ENCODE measurements at regions not wholly inside any gene's neighbourhood (a gene's known extent, or its start where the extent isn't known, plus 50 kb on each side); places are given as distances from the start of the nearest gene placed in this dataset.

- H3K9me3 ChIP-seq, result peaks cover 0 to 26% (median 16%) of the 10 kb centered on the region in 11 donors
- H3K27me3 ChIP-seq, result peaks cover 0 to 38% (median 4%) of the 10 kb centered on the region in 7 donors
- ATAC-seq, result no peak
- H3K4me3 ChIP-seq, result no peak overlapping the region
- intact Hi-C loops (cut with DNase I), result no loop called here
- H3K27ac ChIP-seq, result no peak overlapping the region
- no peak for TF ChIP-seq CTCF (IDR thresholded peaks at IDR 0.05)
- no peaks in the 10 kb centered on the region for H3K4me1 ChIP-seq
- 81 to 90% methylated on average over 8 of the region's 8 CpGs for WGBS, 2 donors
- no peaks in the 10 kb centered on the region for H3K36me3 ChIP-seq
- DNase-seq, result no peak
Measured at GRCh38 chr11:134764367-134764766, 352.3 kb upstream of the B3GAT1 start.

- Histone ChIP-seq H3K9me3 (peaks cover 0 to 13% (median 2%) of the 10 kb centered on the region in 11 donors), H3K36me3 (no peaks in the 10 kb centered on the region), H3K27ac (no peak overlapping the region), H3K27me3 (peaks cover 0 to 49% (median 5%) of the 10 kb centered on the region in 7 donors), H3K4me1 (no peaks in the 10 kb centered on the region), H3K4me3 (peak overlapping the region in 4 of 10 donors; percentile 19 to 43 (median 32))
- no peak for TF ChIP-seq CTCF (IDR thresholded peaks at IDR 0.05)
- ATAC-seq (peak in 1 of 8 donors; percentile 10), DNase-seq (no peak)
- WGBS, 2 donors, result 93 to 97% methylated on average over 16 of the region's 16 CpGs
- intact Hi-C loops (cut with DNase I), result no loop called here
Measured at GRCh38 chr11:134763030-134763388, 351.0 kb upstream of the B3GAT1 start.

DNA sequence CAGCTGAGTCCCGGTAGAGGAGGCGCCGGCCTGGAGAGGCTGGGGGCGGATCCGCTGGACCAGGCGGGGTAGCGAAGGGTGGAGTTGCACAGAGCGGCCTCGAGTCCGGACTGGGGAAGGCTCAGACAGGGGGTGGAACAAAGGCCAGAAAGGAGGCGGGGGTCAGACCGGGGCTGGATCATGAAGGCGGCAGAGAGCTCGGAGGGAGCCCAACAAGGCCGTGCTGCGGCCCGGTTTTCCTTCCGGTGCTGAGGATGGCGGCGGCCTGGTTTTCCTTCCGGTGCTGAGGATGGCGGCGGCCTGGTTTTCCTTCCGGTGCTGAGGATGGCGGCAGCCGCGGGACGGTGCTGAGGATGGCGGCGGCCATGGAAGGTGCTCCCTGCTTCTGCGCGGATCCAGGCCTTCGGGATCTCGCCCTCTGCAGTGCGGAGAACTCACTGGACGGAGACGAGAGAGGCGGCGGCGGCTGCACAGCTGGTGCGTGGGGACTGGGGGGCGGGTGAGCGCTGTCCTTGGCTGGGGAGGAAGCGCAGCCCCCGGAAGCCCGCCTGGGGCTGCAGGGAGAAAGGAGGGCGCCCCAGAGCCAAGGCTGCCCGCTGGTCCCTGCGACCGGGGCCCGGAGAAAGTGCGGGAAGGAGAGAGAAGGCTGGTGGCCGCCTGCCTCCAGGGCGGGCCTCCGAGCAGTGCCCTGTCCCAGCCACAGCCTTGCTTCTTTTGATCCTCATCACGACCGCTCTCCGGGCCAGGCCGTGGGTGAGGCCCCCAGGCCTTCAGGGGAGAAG, 350.4 kb upstream of the B3GAT1 start:
- WGBS, 2 donors, result 54 to 59% methylated on average over 57 to 59 of the region's 59 CpGs
- peak in 1 of 2 donors; percentile 20 for DNase-seq
- peaks cover 0 to 7% (median 0%) of the 10 kb centered on the region in 11 donors for H3K9me3 ChIP-seq
- ATAC-seq, result peak in 4 of 8 donors; percentile 40 to 88 (median 54)
- H3K4me3 ChIP-seq, result peak overlapping the region in 5 of 10 donors; percentile 9 to 43 (median 24)
- H3K27ac ChIP-seq, result no peak overlapping the region
- H3K36me3 ChIP-seq, result no peaks in the 10 kb centered on the region
- TF ChIP-seq CTCF (IDR thresholded peaks at IDR 0.05), result no peak
- H3K27me3 ChIP-seq, result peaks cover 0 to 54% (median 5%) of the 10 kb centered on the region in 7 donors
- no peaks in the 10 kb centered on the region for H3K4me1 ChIP-seq
- intact Hi-C loops (cut with DNase I), result no loop called here

GRCh38 chr11:134761926-134762247, 349.8 kb upstream of the B3GAT1 start:
- Histone ChIP-seq H3K36me3 (no peaks in the 10 kb centered on the region), H3K4me1 (no peaks in the 10 kb centered on the region), H3K27ac (no peak overlapping the region), H3K27me3 (peaks cover 0 to 60% (median 5%) of the 10 kb centered on the region in 7 donors), H3K4me3 (peak overlapping the region in 5 of 10 donors; percentile 9 to 43 (median 24)), H3K9me3 (peaks cover 0 to 1% (median 0%) of the 10 kb centered on the region in 11 donors)
- DNase-seq, result no peak
- intact Hi-C loops (cut with DNase I), result no loop called here
- no peak for ATAC-seq
- no peak for TF ChIP-seq CTCF (IDR thresholded peaks at IDR 0.05)
- WGBS, 2 donors, result 74 to 78% methylated on average over 20 of the region's 20 CpGs

Data from heart right ventricle (tissue), 16 donors.